CD4-positive, alpha-beta memory T cell (primary cell): ENCODE measurements at regions not wholly inside any gene's neighbourhood (a gene's known extent, or its start where the extent isn't known, plus 50 kb on each side); places are given as distances from the start of the nearest gene placed in this dataset.

Experiments
- CTCF ChIA-PET: fragments of 350-600 bp; sonication (Branson Sonifier 250); formaldehyde crosslinking; loops from one replicate; lab custom pipeline; 2021; ENCODE audit warnings: inconsistent platforms; ENCODE audit not compliant: partially characterized antibody; lab: Charles Lee
- POLR2A ChIA-PET: fragments of 350-600 bp; sonication (Branson Sonifier 250); formaldehyde crosslinking; loops from one replicate; lab custom pipeline; 2021; ENCODE audit not compliant: partially characterized antibody; lab: Charles Lee
- DNase-seq, 5 donors: peaks; one replicate each; pipeline versions ENCODE4 v3.0.0 to v3.0.0-alpha.2; 2020 to 2022; ENCODE audit warnings: mixed read lengths in 1 of 5
- H3K27ac ChIP-seq: one replicate; pipeline ENCODE4 v1.7.0; 2013; ENCODE audit warnings: low read depth, low read length
- H3K27me3 ChIP-seq: 2 replicates; pipeline ENCODE4 v1.7.0; 2013; ENCODE audit warnings: mild to moderate bottlenecking, low read length, moderate library complexity; ENCODE audit not compliant: insufficient read depth
- H3K36me3 ChIP-seq: 2 replicates; pipeline ENCODE4 v1.7.0; 2013; ENCODE audit warnings: mild to moderate bottlenecking, low read length, moderate library complexity; ENCODE audit not compliant: insufficient read depth
- H3K4me1 ChIP-seq: 2 replicates; pipeline ENCODE4 v1.7.0; 2013; ENCODE audit warnings: mild to moderate bottlenecking, low read length, moderate library complexity; ENCODE audit not compliant: insufficient read depth
- H3K4me3 ChIP-seq, 2 donors: one replicate each; pipeline ENCODE4 v1.7.0; 2013; ENCODE audit warnings: low read length in 2 of 2, mild to moderate bottlenecking in 1 of 2
- H3K9me3 ChIP-seq, 2 donors: one replicate each; pipeline ENCODE4 v1.7.0; 2013; ENCODE audit warnings: low read length in 2 of 2, control low read depth in 1 of 2; ENCODE audit not compliant: control insufficient read depth in 1 of 2
- H3K27ac Mint-ChIP-seq, 7 donors: one replicate each; pipeline ENCODE4 v1.8.0; 2020 to 2021; ENCODE audit warnings: mixed read lengths in 7 of 7, mild to moderate bottlenecking in 6 of 7, inconsistent platforms in 3 of 7, moderate library complexity in 3 of 7
- H3K27me3 Mint-ChIP-seq, 2 donors: one replicate each; pipeline ENCODE4 v1.8.0; 2020 to 2021; ENCODE audit warnings: mixed read lengths in 2 of 2
- H3K36me3 Mint-ChIP-seq, 2 donors: one replicate each; pipeline ENCODE4 v1.8.0; 2020 to 2021; ENCODE audit warnings: mixed read lengths in 2 of 2, inconsistent platforms in 1 of 2, mild to moderate bottlenecking in 1 of 2
- H3K4me1 Mint-ChIP-seq, 4 donors: one replicate each; pipeline ENCODE4 v1.8.0; 2020 to 2021; ENCODE audit warnings: mixed read lengths in 4 of 4, mild to moderate bottlenecking in 1 of 4
- H3K4me3 Mint-ChIP-seq, 8 donors: one replicate each; pipeline ENCODE4 v1.8.0; 2020 to 2021; ENCODE audit warnings: mixed read lengths in 8 of 8, mild to moderate bottlenecking in 7 of 8, moderate library complexity in 6 of 8, inconsistent platforms in 3 of 8
- H3K9me3 Mint-ChIP-seq, 8 donors: one replicate each; pipeline ENCODE4 v1.8.0; 2020 to 2021; ENCODE audit warnings: mixed read lengths in 8 of 8, mild to moderate bottlenecking in 5 of 8, inconsistent platforms in 3 of 8, moderate library complexity in 1 of 8
- intact Hi-C: fragments of 100-400 bp; cut with micrococcal nuclease; formaldehyde crosslinking; loops from one replicate; pipeline ENCODE4 v1.15.1; 2023

- intact Hi-C loops = no loop called here
- CTCF ChIA-PET = no interaction called here
- no peak for DNase-seq
- no peaks in the 10 kb centered on the region for H3K36me3 ChIP-seq
- no peaks in the 10 kb centered on the region for H3K4me1 Mint-ChIP-seq
- H3K9me3 Mint-ChIP-seq = peaks cover 0 to 14% (median 7%) of the 10 kb centered on the region in 8 donors
- POLR2A ChIA-PET = no interaction called here
- H3K9me3 ChIP-seq = no peaks in the 10 kb centered on the region
- no peak overlapping the region for H3K4me3 Mint-ChIP-seq
- no peaks in the 10 kb centered on the region for H3K27me3 Mint-ChIP-seq
- H3K36me3 Mint-ChIP-seq = no peaks in the 10 kb centered on the region
- H3K27ac Mint-ChIP-seq = no peak overlapping the region
- no peak overlapping the region for H3K27ac ChIP-seq
- no peaks in the 10 kb centered on the region for H3K27me3 ChIP-seq
- H3K4me1 ChIP-seq = no peaks in the 10 kb centered on the region
- H3K4me3 ChIP-seq = no peak overlapping the region
Observed at GRCh38 chr2:123163398-123163797, 861.7 kb upstream of the CNTNAP5 start.

- Mint-ChIP-seq H3K27me3 (no peaks in the 10 kb centered on the region), H3K36me3 (no peaks in the 10 kb centered on the region), H3K27ac (no peak overlapping the region), H3K4me3 (no peak overlapping the region), H3K4me1 (no peaks in the 10 kb centered on the region), H3K9me3 (peaks cover 0 to 18% (median 8%) of the 10 kb centered on the region in 8 donors)
- no peak for DNase-seq
- Histone ChIP-seq H3K36me3 (no peaks in the 10 kb centered on the region), H3K4me1 (no peaks in the 10 kb centered on the region), H3K27me3 (no peaks in the 10 kb centered on the region), H3K9me3 (no peaks in the 10 kb centered on the region), H3K27ac (no peak overlapping the region), H3K4me3 (no peak overlapping the region)
- POLR2A ChIA-PET = no interaction called here
- CTCF ChIA-PET = no interaction called here
- intact Hi-C loops = no loop called here
Observed at GRCh38 chr2:123164216-123164615, 860.9 kb upstream of the CNTNAP5 start.

- H3K9me3 Mint-ChIP-seq = peaks cover 2 to 24% (median 9%) of the 10 kb centered on the region in 8 donors
- no peak overlapping the region for H3K27ac Mint-ChIP-seq
- H3K9me3 ChIP-seq = no peaks in the 10 kb centered on the region
- H3K27ac ChIP-seq = no peak overlapping the region
- no peak overlapping the region for H3K4me3 ChIP-seq
- no peaks in the 10 kb centered on the region for H3K4me1 Mint-ChIP-seq
- no peaks in the 10 kb centered on the region for H3K36me3 ChIP-seq
- H3K27me3 ChIP-seq = no peaks in the 10 kb centered on the region
- H3K4me3 Mint-ChIP-seq = no peak overlapping the region
- POLR2A ChIA-PET = no interaction called here
- H3K27me3 Mint-ChIP-seq = no peaks in the 10 kb centered on the region
- CTCF ChIA-PET = no interaction called here
- no peaks in the 10 kb centered on the region for H3K36me3 Mint-ChIP-seq
- intact Hi-C loops = no loop called here
- no peak for DNase-seq
- no peaks in the 10 kb centered on the region for H3K4me1 ChIP-seq
Observed at GRCh38 chr2:123165616-123166015, 859.5 kb upstream of the CNTNAP5 start.

GRCh38 chr2:123179526-123179925 is 845.6 kb upstream of the CNTNAP5 start:
- no peak overlapping the region for H3K4me3 Mint-ChIP-seq

GRCh38 chr2:123195957-123196356 is 829.1 kb upstream of the CNTNAP5 start:
- ChIA-PET CTCF (no interaction called here), POLR2A (no interaction called here)
- intact Hi-C loops = no loop called here
- no peak overlapping the region for H3K4me3 ChIP-seq
- H3K9me3 ChIP-seq = no peaks in the 10 kb centered on the region
- H3K4me1 ChIP-seq = no peaks in the 10 kb centered on the region
- no peaks in the 10 kb centered on the region for H3K27me3 ChIP-seq
- peaks cover 5 to 31% (median 16%) of the 10 kb centered on the region in 8 donors for H3K9me3 Mint-ChIP-seq
- H3K36me3 ChIP-seq = no peaks in the 10 kb centered on the region
- H3K27ac ChIP-seq = no peak overlapping the region
- no peak overlapping the region for H3K4me3 Mint-ChIP-seq
- no peak for DNase-seq
- no peaks in the 10 kb centered on the region for H3K36me3 Mint-ChIP-seq
- H3K27me3 Mint-ChIP-seq = no peaks in the 10 kb centered on the region
- H3K4me1 Mint-ChIP-seq = no peaks in the 10 kb centered on the region
- H3K27ac Mint-ChIP-seq = no peak overlapping the region

More at GRCh38 chr2:123179526-123179925, 845.6 kb upstream of the CNTNAP5 start:
- no peaks in the 10 kb centered on the region for H3K4me1 ChIP-seq
- Mint-ChIP-seq H3K4me1 (no peaks in the 10 kb centered on the region), H3K36me3 (no peaks in the 10 kb centered on the region), H3K9me3 (peaks cover 0 to 29% (median 16%) of the 10 kb centered on the region in 8 donors), H3K27me3 (no peaks in the 10 kb centered on the region), H3K27ac (no peak overlapping the region)
- no peaks in the 10 kb centered on the region for H3K9me3 ChIP-seq
- intact Hi-C loops = no loop called here
- ChIA-PET CTCF (no interaction called here), POLR2A (no interaction called here)
- no peak for DNase-seq
- no peak overlapping the region for H3K27ac ChIP-seq
- H3K27me3 ChIP-seq = no peaks in the 10 kb centered on the region
- H3K36me3 ChIP-seq = no peaks in the 10 kb centered on the region
- no peak overlapping the region for H3K4me3 ChIP-seq

- Mint-ChIP-seq H3K4me1 (no peaks in the 10 kb centered on the region), H3K27ac (no peak overlapping the region), H3K36me3 (no peaks in the 10 kb centered on the region), H3K9me3 (peaks cover 5 to 27% (median 12%) of the 10 kb centered on the region in 8 donors), H3K4me3 (no peak overlapping the region), H3K27me3 (no peaks in the 10 kb centered on the region)
- H3K9me3 ChIP-seq = no peaks in the 10 kb centered on the region
- intact Hi-C loops = no loop called here
- H3K36me3 ChIP-seq = no peaks in the 10 kb centered on the region
- no peak overlapping the region for H3K27ac ChIP-seq
- CTCF ChIA-PET = no interaction called here
- H3K4me1 ChIP-seq = no peaks in the 10 kb centered on the region
- no peaks in the 10 kb centered on the region for H3K27me3 ChIP-seq
- no peak for DNase-seq
- H3K4me3 ChIP-seq = no peak overlapping the region
- POLR2A ChIA-PET = no interaction called here
Observed at GRCh38 chr2:123200035-123200434, 825.1 kb upstream of the CNTNAP5 start.

GRCh38 chr2:123207245-123207644 is 817.8 kb upstream of the CNTNAP5 start:
- Histone ChIP-seq H3K27me3 (no peaks in the 10 kb centered on the region), H3K4me3 (no peak overlapping the region), H3K9me3 (no peaks in the 10 kb centered on the region), H3K4me1 (no peaks in the 10 kb centered on the region), H3K27ac (no peak overlapping the region), H3K36me3 (no peaks in the 10 kb centered on the region)
- peaks cover 0 to 23% (median 6%) of the 10 kb centered on the region in 8 donors for H3K9me3 Mint-ChIP-seq
- no peaks in the 10 kb centered on the region for H3K4me1 Mint-ChIP-seq
- intact Hi-C loops = no loop called here
- CTCF ChIA-PET = no interaction called here
- no peaks in the 10 kb centered on the region for H3K36me3 Mint-ChIP-seq
- DNase-seq = no peak
- no peak overlapping the region for H3K4me3 Mint-ChIP-seq
- POLR2A ChIA-PET = no interaction called here
- H3K27me3 Mint-ChIP-seq = no peaks in the 10 kb centered on the region
- H3K27ac Mint-ChIP-seq = no peak overlapping the region

GRCh38 chr2:123209202-123209601 is 815.9 kb upstream of the CNTNAP5 start:
- no peak overlapping the region for H3K27ac ChIP-seq
- H3K9me3 ChIP-seq = no peaks in the 10 kb centered on the region
- POLR2A ChIA-PET = no interaction called here
- H3K4me1 ChIP-seq = no peaks in the 10 kb centered on the region
- no peak for DNase-seq
- no peaks in the 10 kb centered on the region for H3K36me3 ChIP-seq
- H3K4me1 Mint-ChIP-seq = no peaks in the 10 kb centered on the region
- no peak overlapping the region for H3K27ac Mint-ChIP-seq
- no peak overlapping the region for H3K4me3 ChIP-seq
- no peak overlapping the region for H3K4me3 Mint-ChIP-seq
- intact Hi-C loops = no loop called here
- no peaks in the 10 kb centered on the region for H3K27me3 Mint-ChIP-seq
- H3K27me3 ChIP-seq = no peaks in the 10 kb centered on the region
- H3K36me3 Mint-ChIP-seq = no peaks in the 10 kb centered on the region
- peaks cover 0 to 22% (median 7%) of the 10 kb centered on the region in 8 donors for H3K9me3 Mint-ChIP-seq
- CTCF ChIA-PET = no interaction called here
